ENCODE measurements at regions not wholly inside any gene's neighbourhood (a gene's known extent, or its start where the extent isn't known, plus 50 kb on each side); places are given as distances from the start of the nearest gene placed in this dataset.

DNA sequence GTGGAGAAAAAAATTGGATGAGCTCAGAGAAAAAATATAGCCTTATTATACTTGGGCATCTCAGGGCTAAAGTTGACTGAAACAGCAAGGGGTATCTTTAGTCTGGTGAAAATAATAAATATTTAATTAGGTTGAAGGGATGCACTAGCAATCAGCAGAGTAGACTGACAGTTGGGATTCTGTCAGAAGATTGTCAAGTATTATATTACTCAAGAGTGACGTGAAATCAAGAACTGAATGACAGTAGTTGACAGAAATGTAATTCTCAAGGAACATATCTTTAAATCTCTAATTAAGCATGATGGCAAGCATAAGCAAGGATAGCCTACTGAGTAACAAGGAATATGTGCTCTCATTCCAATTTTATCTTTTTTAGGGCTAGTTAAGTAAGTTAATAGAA is 1301.1 kb downstream of the DSC3 start:
- H3K36me3 ChIP-seq (replicated peaks; ENCODE audit: insufficient read depth, low read depth): no peaks in the 10 kb centered on the region
- H3K4me3 ChIP-seq: no peak overlapping the region
- no peaks in the 10 kb centered on the region for H3K27me3 ChIP-seq
- TF ChIP-seq EZH2 (IDR thresholded peaks at IDR 0.05; ENCODE audit: borderline replicate concordance) (no peak), EZH2phosphoT487 (IDR thresholded peaks at IDR 0.05; ENCODE audit: low read depth, severe bottlenecking, unreplicated experiment) (no peak)
- TF ChIP-seq, protein P1, sequence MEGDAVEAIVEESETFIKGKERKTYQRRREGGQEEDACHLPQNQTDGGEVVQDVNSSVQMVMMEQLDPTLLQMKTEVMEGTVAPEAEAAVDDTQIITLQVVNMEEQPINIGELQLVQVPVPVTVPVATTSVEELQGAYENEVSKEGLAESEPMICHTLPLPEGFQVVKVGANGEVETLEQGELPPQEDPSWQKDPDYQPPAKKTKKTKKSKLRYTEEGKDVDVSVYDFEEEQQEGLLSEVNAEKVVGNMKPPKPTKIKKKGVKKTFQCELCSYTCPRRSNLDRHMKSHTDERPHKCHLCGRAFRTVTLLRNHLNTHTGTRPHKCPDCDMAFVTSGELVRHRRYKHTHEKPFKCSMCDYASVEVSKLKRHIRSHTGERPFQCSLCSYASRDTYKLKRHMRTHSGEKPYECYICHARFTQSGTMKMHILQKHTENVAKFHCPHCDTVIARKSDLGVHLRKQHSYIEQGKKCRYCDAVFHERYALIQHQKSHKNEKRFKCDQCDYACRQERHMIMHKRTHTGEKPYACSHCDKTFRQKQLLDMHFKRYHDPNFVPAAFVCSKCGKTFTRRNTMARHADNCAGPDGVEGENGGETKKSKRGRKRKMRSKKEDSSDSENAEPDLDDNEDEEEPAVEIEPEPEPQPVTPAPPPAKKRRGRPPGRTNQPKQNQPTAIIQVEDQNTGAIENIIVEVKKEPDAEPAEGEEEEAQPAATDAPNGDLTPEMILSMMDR (IDR thresholded peaks at IDR 0.05; ENCODE audit: poor library complexity): no peak
- no peak overlapping the region for H3K27ac ChIP-seq
- no peaks in the 10 kb centered on the region for H4K20me1 ChIP-seq (ENCODE audit: insufficient read depth, poor library complexity, severe bottlenecking)
- no peaks in the 10 kb centered on the region for H3K9me2 ChIP-seq (replicated peaks; ENCODE audit: insufficient read depth)
- no peaks in the 10 kb centered on the region for H3K79me2 ChIP-seq
- no peaks in the 10 kb centered on the region for H3K9me3 ChIP-seq (ENCODE audit: low read depth)
- no peak for DNase-seq (ENCODE audit: low spot score)
- no peak overlapping the region for H2AFZ ChIP-seq
- no peak overlapping the region for H3K4me2 ChIP-seq
- no peaks in the 10 kb centered on the region for H3K4me1 ChIP-seq (ENCODE audit: insufficient read depth)
- WGBS (ENCODE audit: low lambda C conversion rate, missing lambda C conversion rate): 97% methylated on average over 1 of the region's 1 CpG

- no peaks in the 10 kb centered on the region for H3K9me3 ChIP-seq (ENCODE audit: low read depth)
- no peaks in the 10 kb centered on the region for H3K9me2 ChIP-seq (replicated peaks; ENCODE audit: insufficient read depth)
- H3K4me1 ChIP-seq (ENCODE audit: insufficient read depth): no peaks in the 10 kb centered on the region
- H3K27ac ChIP-seq: no peak overlapping the region
- TF ChIP-seq, protein P1 (IDR thresholded peaks at IDR 0.05; ENCODE audit: poor library complexity): no peak
- TF ChIP-seq EZH2phosphoT487 (IDR thresholded peaks at IDR 0.05; ENCODE audit: low read depth, severe bottlenecking, unreplicated experiment): no peak
- no peak for TF ChIP-seq EZH2 (IDR thresholded peaks at IDR 0.05; ENCODE audit: borderline replicate concordance)
- H3K4me3 ChIP-seq: no peak overlapping the region
- H3K27me3 ChIP-seq: no peaks in the 10 kb centered on the region
- no peaks in the 10 kb centered on the region for H3K79me2 ChIP-seq
- no peak overlapping the region for H3K4me2 ChIP-seq
- DNase-seq (ENCODE audit: low spot score): no peak
- no peaks in the 10 kb centered on the region for H3K36me3 ChIP-seq (replicated peaks; ENCODE audit: insufficient read depth, low read depth)
- H4K20me1 ChIP-seq (ENCODE audit: insufficient read depth, poor library complexity, severe bottlenecking): no peaks in the 10 kb centered on the region
- no peak overlapping the region for H2AFZ ChIP-seq
- WGBS (ENCODE audit: low lambda C conversion rate, missing lambda C conversion rate): 97% methylated on average over 4 of the region's 4 CpGs
Measured at GRCh38 chr18:29737620-29738019, 1304.9 kb downstream of the DSC3 start.

GRCh38 chr18:29737190-29737589 is 1305.4 kb downstream of the DSC3 start:
- WGBS (ENCODE audit: low lambda C conversion rate, missing lambda C conversion rate): 89% methylated on average over 2 of the region's 3 CpGs
- no peak overlapping the region for H2AFZ ChIP-seq
- no peak overlapping the region for H3K27ac ChIP-seq

More at GRCh38 chr18:29737190-29737589, 1305.4 kb downstream of the DSC3 start:
- no peak overlapping the region for H3K4me2 ChIP-seq
- no peak overlapping the region for H3K4me3 ChIP-seq
- no peaks in the 10 kb centered on the region for H3K4me1 ChIP-seq (ENCODE audit: insufficient read depth)
- H3K79me2 ChIP-seq: no peaks in the 10 kb centered on the region
- no peaks in the 10 kb centered on the region for H3K9me3 ChIP-seq (ENCODE audit: low read depth)
- no peak for DNase-seq (ENCODE audit: low spot score)
- H3K27me3 ChIP-seq: no peaks in the 10 kb centered on the region
- H3K36me3 ChIP-seq (replicated peaks; ENCODE audit: insufficient read depth, low read depth): no peaks in the 10 kb centered on the region
- no peaks in the 10 kb centered on the region for H3K9me2 ChIP-seq (replicated peaks; ENCODE audit: insufficient read depth)
- no peaks in the 10 kb centered on the region for H4K20me1 ChIP-seq (ENCODE audit: insufficient read depth, poor library complexity, severe bottlenecking)
- TF ChIP-seq EZH2phosphoT487 (IDR thresholded peaks at IDR 0.05; ENCODE audit: low read depth, severe bottlenecking, unreplicated experiment): no peak
- TF ChIP-seq EZH2 (IDR thresholded peaks at IDR 0.05; ENCODE audit: borderline replicate concordance): no peak
- TF ChIP-seq, protein P1 (IDR thresholded peaks at IDR 0.05; ENCODE audit: poor library complexity): no peak

Measured in hepatocyte (in vitro differentiated cells).